RKO (cell line): ENCODE measurements at regions not wholly inside any gene's neighbourhood (a gene's known extent, or its start where the extent isn't known, plus 50 kb on each side); places are given as distances from the start of the nearest gene placed in this dataset.

Experiments
- DNase-seq: peaks from one replicate; pipeline ENCODE4 v3.0.0-alpha.2; 2016; ENCODE audit warnings: low spot score

DNA sequence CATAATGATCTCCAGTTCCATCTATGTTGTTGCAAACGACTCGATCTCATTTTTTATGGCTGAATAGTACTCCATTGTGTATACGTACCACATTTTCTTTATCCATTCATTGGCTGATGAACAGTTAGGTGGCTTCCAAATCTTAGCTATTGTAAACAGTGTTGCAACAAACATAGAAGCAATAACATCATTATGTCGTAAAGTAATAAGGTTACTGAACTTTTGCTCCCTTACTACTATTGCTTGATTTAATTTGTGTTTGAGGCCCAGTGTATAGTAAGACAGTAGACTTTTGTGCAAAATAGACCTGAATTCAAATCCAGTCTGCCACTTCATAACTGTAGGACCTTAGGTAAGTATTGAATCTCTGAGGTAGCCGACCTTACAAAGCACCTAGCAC, 200.1 kb upstream of the CELF2 start:
- no peak for DNase-seq

GRCh38 chr10:10818082-10818481, 199.6 kb upstream of the CELF2 start:
- no peak for DNase-seq

- no peak for DNase-seq
These were observed 198.3 kb upstream of the CELF2 start for GRCh38 chr10:10819206-10819856.

DNA sequence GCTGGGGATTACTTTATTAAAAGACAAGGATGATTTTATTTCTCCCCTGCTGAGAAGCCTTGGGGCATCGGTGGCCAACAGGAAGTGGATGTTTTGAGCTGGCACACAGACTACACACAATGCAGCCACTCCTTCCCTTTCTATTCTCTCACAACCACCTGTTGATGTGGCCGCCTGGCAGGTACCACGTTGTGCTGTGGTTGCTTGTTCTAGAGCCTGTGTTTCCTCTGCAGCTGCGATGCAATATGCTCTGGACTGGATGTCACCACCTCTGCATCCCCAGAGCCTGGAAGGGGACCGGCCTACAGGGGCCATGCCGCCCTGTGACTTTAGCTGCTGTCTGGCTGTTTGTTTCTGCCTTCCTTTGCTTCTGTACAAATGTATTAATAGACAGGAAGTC, 195.7 kb upstream of the CELF2 start:
- DNase-seq = no peak

DNA sequence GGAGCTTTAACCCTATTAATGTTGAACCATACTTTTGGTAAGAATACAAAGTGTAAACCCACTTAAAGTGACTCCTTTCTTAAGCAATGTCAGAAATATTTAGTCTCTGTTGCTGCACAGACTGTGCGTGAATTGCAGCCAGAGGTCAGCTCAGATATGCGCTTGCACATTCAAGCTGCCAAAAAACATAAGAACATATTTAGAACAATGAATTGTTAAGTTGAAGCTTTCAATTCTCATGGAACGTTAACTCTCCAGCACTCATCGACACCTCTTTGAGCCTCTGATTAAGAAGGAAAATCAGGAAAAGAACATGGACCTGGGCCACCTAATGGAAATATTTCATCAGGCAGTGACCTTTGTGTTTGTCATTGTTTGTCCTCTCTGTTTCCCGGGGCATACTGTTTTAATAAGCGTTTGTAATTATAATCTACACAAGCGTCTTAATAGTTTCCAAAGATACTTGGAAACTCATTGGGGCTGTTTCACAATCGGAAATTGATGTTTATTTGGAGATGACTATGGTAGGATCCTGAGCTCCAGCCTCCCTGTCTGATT, 193.0 kb upstream of the CELF2 start:
- DNase-seq = no peak

- peak; percentile 39 for DNase-seq
These were observed 191.5 kb upstream of the CELF2 start for GRCh38 chr10:10826125-10826524.

- no peak for DNase-seq
These were observed 189.0 kb upstream of the CELF2 start for GRCh38 chr10:10828623-10829022.

GRCh38 chr10:10829576-10829975, 188.1 kb upstream of the CELF2 start:
- DNase-seq = no peak

GRCh38 chr10:10830293-10830986, 187.2 kb upstream of the CELF2 start:
- peak; percentile 57 for DNase-seq

GRCh38 chr10:10831085-10831484, 186.6 kb upstream of the CELF2 start:
- peak; percentile 81 for DNase-seq

DNA sequence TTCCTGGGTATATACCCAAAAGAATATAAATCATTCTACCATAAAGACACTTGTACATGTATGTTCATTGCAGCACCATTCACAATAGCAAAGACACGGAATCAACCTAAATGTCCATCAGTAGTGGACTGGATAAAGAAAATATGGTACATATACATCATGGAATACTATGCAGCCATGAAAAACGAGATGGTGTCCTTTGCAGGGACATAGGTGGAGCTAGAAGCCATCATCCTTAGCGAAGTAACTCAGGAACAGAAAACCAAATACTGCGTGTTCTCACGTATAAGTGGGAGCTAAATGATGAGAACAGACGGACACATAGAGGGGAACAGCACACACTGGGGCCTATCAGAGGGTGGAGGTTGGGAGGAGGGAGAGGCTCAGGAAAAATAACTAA, 183.7 kb upstream of the CELF2 start:
- DNase-seq = no peak

- no peak for DNase-seq
These were observed 173.4 kb upstream of the CELF2 start for GRCh38 chr10:10844251-10844650.

GRCh38 chr10:10845185-10845584, 172.5 kb upstream of the CELF2 start:
- DNase-seq = no peak

DNA sequence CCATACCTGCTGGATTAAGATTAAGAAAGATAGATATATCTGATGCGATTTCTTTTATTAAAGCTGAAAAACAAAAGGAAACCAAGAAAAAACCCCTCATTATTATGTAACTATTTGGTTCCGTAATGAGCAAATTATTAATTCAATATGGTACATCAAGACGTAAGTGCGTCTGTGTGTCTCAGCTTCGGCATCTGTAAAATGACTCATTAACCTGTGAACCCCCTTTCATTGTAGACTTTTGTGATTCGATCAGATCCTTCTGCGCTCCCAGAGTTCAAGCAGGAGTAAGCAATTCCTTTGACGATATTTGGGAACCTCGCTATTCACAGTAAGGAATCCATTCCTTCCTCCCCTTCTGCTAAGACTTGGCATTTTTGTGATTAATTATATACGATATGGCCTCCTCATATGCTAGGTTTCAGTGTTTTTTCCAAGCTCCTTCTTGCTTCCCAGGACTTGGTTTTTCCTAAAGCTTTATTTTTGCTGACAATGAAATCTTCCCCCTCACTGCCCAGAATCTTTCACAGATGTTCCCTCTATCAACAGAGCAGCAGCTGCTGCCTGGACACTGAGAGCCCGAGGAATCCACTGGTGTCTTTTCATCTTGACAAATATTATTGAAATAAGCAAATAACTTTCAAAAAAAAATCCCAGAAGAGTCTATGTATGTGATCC, 171.7 kb upstream of the CELF2 start:
- no peak for DNase-seq

DNA sequence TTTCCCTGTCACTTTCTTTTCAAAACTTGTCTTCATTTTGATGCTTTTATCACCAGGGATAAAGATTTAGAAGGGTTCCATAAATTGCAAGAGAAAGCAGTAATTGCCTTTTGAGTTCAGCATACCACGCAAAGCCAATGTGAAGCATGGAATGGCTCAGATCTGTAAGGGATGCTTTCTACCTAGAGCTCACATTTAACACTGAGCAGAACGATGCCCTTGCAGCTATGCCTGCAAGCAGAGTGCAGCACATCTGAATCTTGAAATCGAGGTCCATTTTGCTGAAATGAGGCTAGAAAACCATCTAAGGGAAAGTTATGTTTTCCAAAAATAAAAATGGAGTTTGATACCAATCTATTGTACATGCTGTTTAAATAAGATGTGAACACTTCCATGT, 171.2 kb upstream of the CELF2 start:
- DNase-seq = no peak

DNA sequence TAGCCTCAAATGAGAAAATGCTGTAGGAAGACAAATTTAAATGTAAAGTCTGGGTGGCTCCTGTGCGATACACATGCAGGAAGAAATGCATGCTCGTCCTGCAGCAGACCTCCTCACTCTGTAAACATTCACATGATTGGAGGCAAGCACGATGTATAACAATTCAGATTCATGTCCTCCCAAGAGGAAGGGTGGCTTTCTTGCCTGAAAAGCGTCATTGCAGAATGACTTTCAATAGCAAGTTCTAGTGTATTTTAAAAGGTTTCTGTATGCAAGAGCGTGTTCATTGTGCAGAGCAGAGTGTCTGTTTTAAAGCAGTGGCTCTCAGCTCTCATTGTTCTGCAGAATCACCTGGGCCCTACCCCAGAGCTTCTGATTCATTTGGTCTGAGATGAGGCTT, 170.3 kb upstream of the CELF2 start:
- no peak for DNase-seq

- DNase-seq = no peak
These were observed 169.1 kb upstream of the CELF2 start for GRCh38 chr10:10848488-10849111.

GRCh38 chr10:10849306-10849705, 168.4 kb upstream of the CELF2 start:
- peak; percentile 15 for DNase-seq

DNA sequence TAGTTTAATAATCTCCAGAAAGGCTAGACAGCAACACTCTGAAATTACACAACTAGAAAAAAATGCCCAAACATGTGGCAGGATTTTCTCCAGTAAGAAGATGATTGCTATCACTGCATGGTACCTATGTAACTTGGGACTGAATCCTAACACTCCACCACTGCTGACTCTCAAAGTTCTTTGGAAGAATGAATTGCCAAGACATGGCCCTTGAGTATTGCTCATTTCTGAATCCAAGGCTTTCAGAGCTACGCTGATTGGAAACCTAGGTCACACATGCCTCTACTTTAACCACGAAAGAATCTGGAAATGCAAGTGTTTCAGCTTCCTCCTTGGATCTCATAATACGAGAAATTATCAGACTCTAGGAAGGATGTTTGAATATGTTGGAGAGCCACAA, 167.5 kb upstream of the CELF2 start:
- no peak for DNase-seq

- DNase-seq = no peak
These were observed 165.2 kb upstream of the CELF2 start for GRCh38 chr10:10852464-10852863.

- DNase-seq = no peak
These were observed 163.7 kb upstream of the CELF2 start for GRCh38 chr10:10853954-10854353.

GRCh38 chr10:10854725-10855124, 162.9 kb upstream of the CELF2 start:
- DNase-seq = no peak

GRCh38 chr10:10855151-10855581, 162.5 kb upstream of the CELF2 start:
- no peak for DNase-seq
